Tibial nerve (tissue), 4 donors: ENCODE measurements at regions not wholly inside any gene's neighbourhood (a gene's known extent, or its start where the extent isn't known, plus 50 kb on each side); places are given as distances from the start of the nearest gene placed in this dataset.
A peak's percentile ranks its signal among the peaks of the same experiment; 100 is the strongest.

Experiments
- DNase-seq, 2 donors: peaks; one replicate each; pipeline ENCODE4 v3.0.0-alpha.2; 2019; ENCODE audit warnings: low spot score in 2 of 2
- H3K27ac ChIP-seq, 4 donors: fragments of 200-600 bp; sonication (generic) in 3 of 4; one replicate each; pipeline ENCODE4 v1.5.1; 2017 to 2019; ENCODE audit warnings: mild to moderate bottlenecking in 1 of 4
- H3K27me3 ChIP-seq, 2 donors: fragments of 200-600 bp; sonication (generic) in 1 of 2; one replicate each; pipeline versions ENCODE4 v1.5.1 to v1.6.0; 2017 to 2019
- H3K36me3 ChIP-seq, 3 donors: fragments of 200-600 bp; sonication (generic); one replicate each; pipeline ENCODE4 v1.5.1; 2018 to 2019
- H3K4me1 ChIP-seq, 4 donors: fragments of 200-600 bp; sonication (generic) in 3 of 4; one replicate each; pipeline ENCODE4 v1.5.1; 2017 to 2019
- H3K4me3 ChIP-seq, 4 donors: fragments of 200-600 bp; sonication (generic) in 3 of 4; one replicate each; pipeline ENCODE4 v1.5.1; 2017 to 2019; ENCODE audit warnings: mild to moderate bottlenecking in 1 of 4, moderate library complexity in 1 of 4
- H3K9me3 ChIP-seq, 4 donors: fragments of 200-600 bp; sonication (generic) in 3 of 4; one replicate each; pipeline ENCODE4 v1.5.1; 2017 to 2019
- CTCF ChIP-seq, 5 experiments: fragments of 200-600 bp in 3 of 5; fragments of 450-650 bp in 2 of 5; sonication (generic) in 3 of 5; IDR thresholded peaks; one replicate each; pipeline ENCODE4 v1.5.1; 2016 to 2019; ENCODE audit warnings: antibody characterized with exemption in 5 of 5, mild to moderate bottlenecking in 3 of 5, moderate library complexity in 2 of 5
- EP300 ChIP-seq, 2 donors: sonication (generic); formaldehyde crosslinking; IDR thresholded peaks; one replicate each; pipeline ENCODE4 v1.6.1; 2017; ENCODE audit warnings: antibody characterized with exemption in 2 of 2, mild to moderate bottlenecking in 1 of 2
- POLR2A ChIP-seq, 2 donors: fragments of 450-650 bp; IDR thresholded peaks; one replicate each; pipeline ENCODE4 v1.6.1; 2017; ENCODE audit warnings: antibody characterized with exemption in 2 of 2, mild to moderate bottlenecking in 2 of 2, moderate library complexity in 2 of 2
- WGBS, 2 donors: methylation state at CpG; one replicate each; pipeline ENCODE4 v1.1.5; 2018; 5-methylcytosine and 5-hydroxymethylcytosine counted together

- Histone ChIP-seq H3K36me3 (no peaks in the 10 kb centered on the region), H3K9me3 (no peaks in the 10 kb centered on the region), H3K27ac (no peak overlapping the region), H3K27me3 (no peaks in the 10 kb centered on the region), H3K4me3 (no peak overlapping the region), H3K4me1 (peaks cover 0 to 28% (median 3%) of the 10 kb centered on the region in 4 donors)
- no peak for TF ChIP-seq EP300 (IDR thresholded peaks at IDR 0.05)
- TF ChIP-seq CTCF (IDR thresholded peaks at IDR 0.05), result no peak
- no peak for TF ChIP-seq POLR2A (IDR thresholded peaks at IDR 0.05)
- no peak for DNase-seq
- 91% methylated on average over 4 of the region's 4 CpGs for WGBS, 2 donors
Measured at GRCh38 chr13:79778741-79779460, 297.9 kb downstream of the NDFIP2 start.

GRCh38 chr13:79777504-79777903 lies 296.5 kb downstream of the NDFIP2 start:
- Histone ChIP-seq H3K4me1 (peaks cover 0 to 21% (median 3%) of the 10 kb centered on the region in 4 donors), H3K9me3 (no peaks in the 10 kb centered on the region), H3K27me3 (no peaks in the 10 kb centered on the region), H3K36me3 (no peaks in the 10 kb centered on the region), H3K27ac (no peak overlapping the region), H3K4me3 (no peak overlapping the region)
- DNase-seq, result no peak
- WGBS, 2 donors, result 89 to 90% methylated on average over 2 of the region's 2 CpGs
- TF ChIP-seq CTCF (IDR thresholded peaks at IDR 0.05), result no peak
- TF ChIP-seq POLR2A (IDR thresholded peaks at IDR 0.05), result no peak
- TF ChIP-seq EP300 (IDR thresholded peaks at IDR 0.05), result no peak

- peaks cover 0 to 3% (median 0%) of the 10 kb centered on the region in 4 donors for H3K9me3 ChIP-seq
- no peaks in the 10 kb centered on the region for H3K36me3 ChIP-seq
- 72 to 76% methylated on average over 3 of the region's 3 CpGs for WGBS, 2 donors
- peaks cover 0 to 17% (median 3%) of the 10 kb centered on the region in 4 donors for H3K4me1 ChIP-seq
- no peak for DNase-seq
- TF ChIP-seq CTCF (IDR thresholded peaks at IDR 0.05) (no peak), EP300 (IDR thresholded peaks at IDR 0.05) (no peak), POLR2A (IDR thresholded peaks at IDR 0.05) (no peak)
- H3K27ac ChIP-seq, result no peak overlapping the region
- no peak overlapping the region for H3K4me3 ChIP-seq
- H3K27me3 ChIP-seq, result no peaks in the 10 kb centered on the region
Measured at GRCh38 chr13:79776531-79777295, 295.8 kb downstream of the NDFIP2 start.

GRCh38 chr13:79775830-79776229 lies 294.9 kb downstream of the NDFIP2 start:
- no peaks in the 10 kb centered on the region for H3K27me3 ChIP-seq
- H3K9me3 ChIP-seq, result peaks cover 0 to 3% (median 0%) of the 10 kb centered on the region in 4 donors
- peaks cover 0 to 17% (median 3%) of the 10 kb centered on the region in 4 donors for H3K4me1 ChIP-seq
- DNase-seq, result peak in 1 of 2 donors; percentile 47
- TF ChIP-seq POLR2A (IDR thresholded peaks at IDR 0.05) (no peak), CTCF (IDR thresholded peaks at IDR 0.05) (peak; percentile 37 to 55 (median 50)), EP300 (IDR thresholded peaks at IDR 0.05) (peak in 1 of 2 donors; percentile 18)
- peak overlapping the region in 2 of 4 donors; percentile 1 to 33 for H3K27ac ChIP-seq
- WGBS, 2 donors, result 6 to 19% methylated on average over 1 of the region's 1 CpG
- H3K36me3 ChIP-seq, result no peaks in the 10 kb centered on the region
- H3K4me3 ChIP-seq, result no peak overlapping the region

GRCh38 chr13:79772811-79773210 lies 291.9 kb downstream of the NDFIP2 start:
- WGBS, 2 donors, result 18 to 24% methylated on average over 1 of the region's 1 CpG
- Histone ChIP-seq H3K4me1 (peaks cover 0 to 4% (median 0%) of the 10 kb centered on the region in 4 donors), H3K4me3 (no peak overlapping the region), H3K27ac (no peak overlapping the region), H3K36me3 (no peaks in the 10 kb centered on the region), H3K27me3 (no peaks in the 10 kb centered on the region), H3K9me3 (peaks cover 0 to 3% (median 0%) of the 10 kb centered on the region in 4 donors)
- TF ChIP-seq POLR2A (IDR thresholded peaks at IDR 0.05) (no peak), CTCF (IDR thresholded peaks at IDR 0.05) (no peak), EP300 (IDR thresholded peaks at IDR 0.05) (no peak)
- no peak for DNase-seq
